ENCODE measurements at regions not wholly inside any gene's neighbourhood (a gene's known extent, or its start where the extent isn't known, plus 50 kb on each side); places are given as distances from the start of the nearest gene placed in this dataset.

- TF ChIP-seq CTCF (IDR thresholded peaks at IDR 0.05), result no peak
- no peak for TF ChIP-seq POLR2A (IDR thresholded peaks at IDR 0.05; ENCODE audit: low read depth)
- TF ChIP-seq EP300 (IDR thresholded peaks at IDR 0.05), result no peak
These were observed 152.1 kb upstream of the USP24 start for GRCh38 chr1:55367273-55367672.
